WTC11 (cell line): ENCODE measurements at regions not wholly inside any gene's neighbourhood (a gene's known extent, or its start where the extent isn't known, plus 50 kb on each side); places are given as distances from the start of the nearest gene placed in this dataset.

Experiments used
- ATAC-seq: fragments of 200-7000 bp; cut with Tn5 transposase; 2 replicates; pipeline ENCODE4 v1.10.0; 2021; ENCODE audit warnings: mild to moderate bottlenecking, moderate library complexity
- CTCF ChIA-PET: fragments of 300-600 bp; sonication (Branson Sonifier 250); formaldehyde crosslinking; loops from one replicate; lab custom pipeline; 2021; ENCODE audit warnings: antibody characterized with exemption; lab: Charles Lee
- POLR2A ChIA-PET: fragments of 350-600 bp; sonication (Branson Sonifier 250); formaldehyde crosslinking; loops from one replicate; lab custom pipeline; 2021; ENCODE audit warnings: antibody characterized with exemption; lab: Charles Lee
- DNase-seq: peaks from one replicate; pipeline ENCODE4 v3.0.0; 2021; ENCODE audit warnings: low spot score
- H3K27ac Mint-ChIP-seq: 2 replicates; pipeline ENCODE4 v1.8.0; 2021; ENCODE audit warnings: mixed read lengths
- H3K27me3 Mint-ChIP-seq: 2 replicates; pipeline ENCODE4 v1.8.0; 2021; ENCODE audit warnings: low read depth, mild to moderate bottlenecking, moderate library complexity, mixed read lengths
- H3K36me3 Mint-ChIP-seq: 2 replicates; pipeline ENCODE4 v1.8.0; 2021; ENCODE audit warnings: mixed read lengths
- H3K4me1 Mint-ChIP-seq: 2 replicates; pipeline ENCODE4 v1.8.0; 2022; ENCODE audit warnings: mixed read lengths
- H3K4me3 Mint-ChIP-seq: 2 replicates; pipeline ENCODE4 v1.8.0; 2021; ENCODE audit warnings: mild to moderate bottlenecking, moderate library complexity, mixed read lengths
- H3K9me3 Mint-ChIP-seq: 2 replicates; pipeline ENCODE4 v1.8.0; 2021; ENCODE audit warnings: mixed read lengths
- CBFB ChIP-seq: sonication (generic); formaldehyde crosslinking; IDR thresholded peaks from 2 replicates; pipeline ENCODE4 v1.8.1; 2022; ENCODE audit warnings: mild to moderate bottlenecking, low read depth, missing genetic modification reagents
- EMX1 ChIP-seq: fragments of 250-450 bp; sonication (Bioruptor Pico); IDR thresholded peaks from 2 replicates; pipeline ENCODE4 v1.8.0; 2021; ENCODE audit warnings: mild to moderate bottlenecking
- ETV6 ChIP-seq: sonication (generic); formaldehyde crosslinking; IDR thresholded peaks from 2 replicates; pipeline ENCODE4 v1.8.1; 2022; ENCODE audit warnings: mild to moderate bottlenecking, missing genetic modification reagents
- JAZF1 ChIP-seq: fragments of 250-450 bp; sonication (Bioruptor Pico); IDR thresholded peaks from 2 replicates; pipeline ENCODE4 v1.9.0; 2021; ENCODE audit warnings: moderate library complexity, mild to moderate bottlenecking, inconsistent platforms
- JUN ChIP-seq: sonication (generic); formaldehyde crosslinking; IDR thresholded peaks from 2 replicates; pipeline ENCODE4 v1.8.0; 2023; ENCODE audit warnings: mild to moderate bottlenecking, missing genetic modification reagents
- MXD4 ChIP-seq: fragments of 250-450 bp; sonication (Bioruptor Pico); IDR thresholded peaks from 2 replicates; pipeline ENCODE4 v1.8.0; 2021; ENCODE audit warnings: mild to moderate bottlenecking, moderate library complexity, borderline replicate concordance
- NFYB ChIP-seq: sonication (generic); formaldehyde crosslinking; conservative IDR thresholded peaks from 2 replicates; pipeline ENCODE4 v1.8.0; 2022; ENCODE audit warnings: low read depth, missing genetic modification reagents
- PRRX2 ChIP-seq: fragments of 250-450 bp; sonication (Bioruptor Pico); IDR thresholded peaks from 2 replicates; pipeline ENCODE4 v1.8.0; 2021; ENCODE audit warnings: mild to moderate bottlenecking
- RELA ChIP-seq: sonication (generic); formaldehyde crosslinking; IDR thresholded peaks from 2 replicates; pipeline ENCODE4 v1.8.1; 2022; ENCODE audit warnings: missing genetic modification reagents, mild to moderate bottlenecking, borderline replicate concordance
- SOX15 ChIP-seq: fragments of 250-450 bp; sonication (Bioruptor Pico); IDR thresholded peaks from 2 replicates; pipeline ENCODE4 v1.9.0; 2021; ENCODE audit warnings: mild to moderate bottlenecking
- TEAD1 ChIP-seq: sonication (generic); formaldehyde crosslinking; IDR thresholded peaks from 2 replicates; pipeline ENCODE4 v1.8.0; 2022; ENCODE audit warnings: mild to moderate bottlenecking, missing genetic modification reagents
- ZNF138 ChIP-seq: sonication (generic); formaldehyde crosslinking; conservative IDR thresholded peaks from 2 replicates; pipeline ENCODE4 v1.8.1; 2022; ENCODE audit warnings: mild to moderate bottlenecking, moderate library complexity, missing genetic modification reagents
- ZNF232 ChIP-seq: sonication (generic); formaldehyde crosslinking; IDR thresholded peaks from 2 replicates; pipeline ENCODE4 v1.8.0; 2022; ENCODE audit warnings: mild to moderate bottlenecking, missing genetic modification reagents
- ZNF317 ChIP-seq: sonication (generic); formaldehyde crosslinking; IDR thresholded peaks from 2 replicates; pipeline ENCODE4 v1.8.1; 2023; ENCODE audit warnings: low read depth, mild to moderate bottlenecking, moderate library complexity, missing genetic modification reagents, borderline replicate concordance
- TF ChIP-seq, protein P1 (sequence below): sonication (generic); formaldehyde crosslinking; IDR thresholded peaks from 2 replicates; pipeline ENCODE4 v1.8.1; 2022; ENCODE audit warnings: low read depth, mild to moderate bottlenecking, moderate library complexity, missing genetic modification reagents, borderline replicate concordance
- TF ChIP-seq, protein P2 (sequence below): sonication (generic); formaldehyde crosslinking; IDR thresholded peaks from 2 replicates; pipeline ENCODE4 v1.8.0; 2022; ENCODE audit warnings: mild to moderate bottlenecking, missing genetic modification reagents
- TF ChIP-seq, protein P3 (sequence below): sonication (generic); formaldehyde crosslinking; IDR thresholded peaks from 2 replicates; pipeline ENCODE4 v1.8.1; 2023; ENCODE audit warnings: mild to moderate bottlenecking, missing genetic modification reagents
- TF ChIP-seq, protein P4 (sequence below): sonication (generic); formaldehyde crosslinking; IDR thresholded peaks from 2 replicates; pipeline ENCODE4 v1.8.0; 2023; ENCODE audit warnings: mild to moderate bottlenecking, missing genetic modification reagents
- TF ChIP-seq, protein P5 (sequence below): sonication (generic); formaldehyde crosslinking; IDR thresholded peaks from 2 replicates; pipeline ENCODE4 v1.8.1; 2022; ENCODE audit warnings: low read depth, missing genetic modification reagents, borderline replicate concordance
- TF ChIP-seq, protein P6 (sequence below): sonication (generic); formaldehyde crosslinking; IDR thresholded peaks from 2 replicates; pipeline ENCODE4 v1.8.1; 2023; ENCODE audit warnings: mild to moderate bottlenecking, missing genetic modification reagents, borderline replicate concordance
- TF ChIP-seq, protein P7 (sequence below): sonication (generic); formaldehyde crosslinking; IDR thresholded peaks from 2 replicates; pipeline ENCODE4 v1.8.0; 2022; ENCODE audit warnings: mild to moderate bottlenecking, missing genetic modification reagents

DNA sequence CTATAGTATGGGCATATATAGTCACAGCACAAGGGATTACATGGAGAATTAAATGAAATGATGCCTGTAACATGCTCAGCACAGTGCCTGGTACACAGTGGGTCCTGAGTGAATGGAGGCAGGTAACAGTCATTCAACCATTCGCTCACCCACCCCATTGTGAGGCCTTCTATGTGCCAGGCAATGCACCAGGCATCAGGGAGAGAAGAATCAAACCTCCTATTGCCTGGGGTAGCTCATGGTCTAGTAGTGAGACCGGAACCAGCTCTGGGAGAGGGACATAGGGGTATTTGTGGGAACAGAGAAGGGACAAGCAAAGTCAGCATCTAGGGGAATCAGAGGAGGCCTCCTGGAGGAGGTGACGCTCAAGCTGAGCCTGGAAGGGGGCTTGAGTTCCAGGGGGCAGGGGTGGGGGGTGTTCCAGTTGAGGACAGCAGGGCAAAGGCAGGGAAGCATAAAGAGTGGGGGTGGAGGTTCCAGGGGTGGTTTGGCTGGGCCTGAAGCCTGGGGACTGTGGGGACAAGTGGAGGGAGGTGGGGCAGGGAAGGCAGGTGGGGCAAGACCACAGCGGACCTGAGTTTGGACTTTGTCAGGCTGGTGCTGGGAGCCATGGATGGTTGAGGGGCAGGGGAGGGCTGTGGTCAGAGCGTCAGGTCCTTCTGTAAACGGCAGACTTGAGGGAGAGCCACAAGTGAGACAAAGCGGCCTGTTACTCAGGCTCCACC lies 591.6 kb downstream of the PTPRU start:
- POLR2A ChIA-PET, result no interaction called here
- peaks cover 2% of the 10 kb centered on the region; the same call in 1 of the 2 replicates for H3K4me1 Mint-ChIP-seq
- DNase-seq (no peak), ATAC-seq (no peak)
- H3K9me3 Mint-ChIP-seq, result no peaks in the 10 kb centered on the region
- CTCF ChIA-PET, result interaction anchor here (1.7 kb wide), 1 partner anchor 21 kb away, joined by 4 read pairs; no protein-coding TSS in a partner anchor
- TF ChIP-seq, protein P1, sequence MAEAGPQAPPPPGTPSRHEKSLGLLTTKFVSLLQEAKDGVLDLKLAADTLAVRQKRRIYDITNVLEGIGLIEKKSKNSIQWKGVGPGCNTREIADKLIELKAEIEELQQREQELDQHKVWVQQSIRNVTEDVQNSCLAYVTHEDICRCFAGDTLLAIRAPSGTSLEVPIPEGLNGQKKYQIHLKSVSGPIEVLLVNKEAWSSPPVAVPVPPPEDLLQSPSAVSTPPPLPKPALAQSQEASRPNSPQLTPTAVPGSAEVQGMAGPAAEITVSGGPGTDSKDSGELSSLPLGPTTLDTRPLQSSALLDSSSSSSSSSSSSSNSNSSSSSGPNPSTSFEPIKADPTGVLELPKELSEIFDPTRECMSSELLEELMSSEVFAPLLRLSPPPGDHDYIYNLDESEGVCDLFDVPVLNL (CRISPR knock-in tag), result no peak
- TF ChIP-seq ZNF138 (CRISPR knock-in tag), result no peak
- TF ChIP-seq, protein P2, sequence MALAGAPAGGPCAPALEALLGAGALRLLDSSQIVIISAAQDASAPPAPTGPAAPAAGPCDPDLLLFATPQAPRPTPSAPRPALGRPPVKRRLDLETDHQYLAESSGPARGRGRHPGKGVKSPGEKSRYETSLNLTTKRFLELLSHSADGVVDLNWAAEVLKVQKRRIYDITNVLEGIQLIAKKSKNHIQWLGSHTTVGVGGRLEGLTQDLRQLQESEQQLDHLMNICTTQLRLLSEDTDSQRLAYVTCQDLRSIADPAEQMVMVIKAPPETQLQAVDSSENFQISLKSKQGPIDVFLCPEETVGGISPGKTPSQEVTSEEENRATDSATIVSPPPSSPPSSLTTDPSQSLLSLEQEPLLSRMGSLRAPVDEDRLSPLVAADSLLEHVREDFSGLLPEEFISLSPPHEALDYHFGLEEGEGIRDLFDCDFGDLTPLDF, result no peak
- no peak for TF ChIP-seq JUN
- no peak for TF ChIP-seq ZNF317
- TF ChIP-seq EMX1, result no peak
- TF ChIP-seq MXD4 (CRISPR knock-in tag), result no peak
- TF ChIP-seq ETV6 (CRISPR knock-in tag), result no peak
- no peak for TF ChIP-seq NFYB (CRISPR knock-in tag)
- no peaks in the 10 kb centered on the region for H3K36me3 Mint-ChIP-seq
- no peak overlapping the region for H3K4me3 Mint-ChIP-seq
- H3K27me3 Mint-ChIP-seq, result no peaks in the 10 kb centered on the region
- H3K27ac Mint-ChIP-seq, result no peak overlapping the region

DNA sequence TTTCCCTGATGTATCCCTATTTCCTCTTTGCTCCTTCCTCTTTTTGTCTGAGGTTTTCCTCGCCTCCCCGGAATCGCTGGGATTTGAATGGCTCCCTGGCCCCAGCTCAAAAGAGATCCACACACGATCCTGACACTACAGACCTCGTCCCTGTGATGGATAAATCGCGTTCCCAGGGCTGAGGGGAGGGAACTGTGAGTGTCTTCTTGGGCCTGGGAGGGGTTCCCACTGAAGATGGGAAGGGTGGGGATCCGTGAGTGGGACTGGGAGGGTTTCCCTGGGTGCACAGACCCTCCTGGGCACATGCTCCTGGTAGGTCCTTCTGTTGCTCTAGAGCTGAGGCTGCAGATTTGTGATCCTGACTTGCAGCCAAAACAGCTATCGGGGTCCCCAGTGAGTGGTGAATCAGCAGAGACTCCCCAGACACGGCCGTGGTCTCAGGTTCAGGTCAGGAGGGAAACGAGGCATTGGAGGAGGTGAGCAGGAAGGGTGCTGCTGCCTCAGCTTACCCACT lies 591.0 kb downstream of the PTPRU start:
- no peaks in the 10 kb centered on the region for H3K27me3 Mint-ChIP-seq
- H3K4me3 Mint-ChIP-seq, result no peak overlapping the region
- H3K36me3 Mint-ChIP-seq, result no peaks in the 10 kb centered on the region
- CTCF ChIA-PET, result interaction anchor here (1.4 kb wide), 1 partner anchor 34 kb away, joined by 4 read pairs; no protein-coding TSS in a partner anchor
- H3K4me1 Mint-ChIP-seq, result peaks cover 3% of the 10 kb centered on the region
- POLR2A ChIA-PET, result no interaction called here
- no peaks in the 10 kb centered on the region for H3K9me3 Mint-ChIP-seq
- DNase-seq (no peak), ATAC-seq (no peak)
- no peak overlapping the region for H3K27ac Mint-ChIP-seq
- no peak for TF ChIP-seq ZNF138 (CRISPR knock-in tag)
- TF ChIP-seq JAZF1, result no peak
- TF ChIP-seq CBFB (CRISPR knock-in tag), result no peak
- no peak for TF ChIP-seq ZNF232 (CRISPR knock-in tag)
- TF ChIP-seq RELA, result no peak
- no peak for TF ChIP-seq SOX15 (CRISPR knock-in tag)
- TF ChIP-seq TEAD1, result no peak
- TF ChIP-seq, protein P3, sequence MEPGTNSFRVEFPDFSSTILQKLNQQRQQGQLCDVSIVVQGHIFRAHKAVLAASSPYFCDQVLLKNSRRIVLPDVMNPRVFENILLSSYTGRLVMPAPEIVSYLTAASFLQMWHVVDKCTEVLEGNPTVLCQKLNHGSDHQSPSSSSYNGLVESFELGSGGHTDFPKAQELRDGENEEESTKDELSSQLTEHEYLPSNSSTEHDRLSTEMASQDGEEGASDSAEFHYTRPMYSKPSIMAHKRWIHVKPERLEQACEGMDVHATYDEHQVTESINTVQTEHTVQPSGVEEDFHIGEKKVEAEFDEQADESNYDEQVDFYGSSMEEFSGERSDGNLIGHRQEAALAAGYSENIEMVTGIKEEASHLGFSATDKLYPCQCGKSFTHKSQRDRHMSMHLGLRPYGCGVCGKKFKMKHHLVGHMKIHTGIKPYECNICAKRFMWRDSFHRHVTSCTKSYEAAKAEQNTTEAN (CRISPR knock-in tag), result no peak
- TF ChIP-seq PRRX2 (CRISPR knock-in tag), result no peak
- TF ChIP-seq, protein P4, sequence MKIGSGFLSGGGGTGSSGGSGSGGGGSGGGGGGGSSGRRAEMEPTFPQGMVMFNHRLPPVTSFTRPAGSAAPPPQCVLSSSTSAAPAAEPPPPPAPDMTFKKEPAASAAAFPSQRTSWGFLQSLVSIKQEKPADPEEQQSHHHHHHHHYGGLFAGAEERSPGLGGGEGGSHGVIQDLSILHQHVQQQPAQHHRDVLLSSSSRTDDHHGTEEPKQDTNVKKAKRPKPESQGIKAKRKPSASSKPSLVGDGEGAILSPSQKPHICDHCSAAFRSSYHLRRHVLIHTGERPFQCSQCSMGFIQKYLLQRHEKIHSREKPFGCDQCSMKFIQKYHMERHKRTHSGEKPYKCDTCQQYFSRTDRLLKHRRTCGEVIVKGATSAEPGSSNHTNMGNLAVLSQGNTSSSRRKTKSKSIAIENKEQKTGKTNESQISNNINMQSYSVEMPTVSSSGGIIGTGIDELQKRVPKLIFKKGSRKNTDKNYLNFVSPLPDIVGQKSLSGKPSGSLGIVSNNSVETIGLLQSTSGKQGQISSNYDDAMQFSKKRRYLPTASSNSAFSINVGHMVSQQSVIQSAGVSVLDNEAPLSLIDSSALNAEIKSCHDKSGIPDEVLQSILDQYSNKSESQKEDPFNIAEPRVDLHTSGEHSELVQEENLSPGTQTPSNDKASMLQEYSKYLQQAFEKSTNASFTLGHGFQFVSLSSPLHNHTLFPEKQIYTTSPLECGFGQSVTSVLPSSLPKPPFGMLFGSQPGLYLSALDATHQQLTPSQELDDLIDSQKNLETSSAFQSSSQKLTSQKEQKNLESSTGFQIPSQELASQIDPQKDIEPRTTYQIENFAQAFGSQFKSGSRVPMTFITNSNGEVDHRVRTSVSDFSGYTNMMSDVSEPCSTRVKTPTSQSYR, result no peak
- TF ChIP-seq, protein P5, sequence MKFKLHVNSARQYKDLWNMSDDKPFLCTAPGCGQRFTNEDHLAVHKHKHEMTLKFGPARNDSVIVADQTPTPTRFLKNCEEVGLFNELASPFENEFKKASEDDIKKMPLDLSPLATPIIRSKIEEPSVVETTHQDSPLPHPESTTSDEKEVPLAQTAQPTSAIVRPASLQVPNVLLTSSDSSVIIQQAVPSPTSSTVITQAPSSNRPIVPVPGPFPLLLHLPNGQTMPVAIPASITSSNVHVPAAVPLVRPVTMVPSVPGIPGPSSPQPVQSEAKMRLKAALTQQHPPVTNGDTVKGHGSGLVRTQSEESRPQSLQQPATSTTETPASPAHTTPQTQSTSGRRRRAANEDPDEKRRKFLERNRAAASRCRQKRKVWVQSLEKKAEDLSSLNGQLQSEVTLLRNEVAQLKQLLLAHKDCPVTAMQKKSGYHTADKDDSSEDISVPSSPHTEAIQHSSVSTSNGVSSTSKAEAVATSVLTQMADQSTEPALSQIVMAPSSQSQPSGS, result no peak
- TF ChIP-seq, protein P6, sequence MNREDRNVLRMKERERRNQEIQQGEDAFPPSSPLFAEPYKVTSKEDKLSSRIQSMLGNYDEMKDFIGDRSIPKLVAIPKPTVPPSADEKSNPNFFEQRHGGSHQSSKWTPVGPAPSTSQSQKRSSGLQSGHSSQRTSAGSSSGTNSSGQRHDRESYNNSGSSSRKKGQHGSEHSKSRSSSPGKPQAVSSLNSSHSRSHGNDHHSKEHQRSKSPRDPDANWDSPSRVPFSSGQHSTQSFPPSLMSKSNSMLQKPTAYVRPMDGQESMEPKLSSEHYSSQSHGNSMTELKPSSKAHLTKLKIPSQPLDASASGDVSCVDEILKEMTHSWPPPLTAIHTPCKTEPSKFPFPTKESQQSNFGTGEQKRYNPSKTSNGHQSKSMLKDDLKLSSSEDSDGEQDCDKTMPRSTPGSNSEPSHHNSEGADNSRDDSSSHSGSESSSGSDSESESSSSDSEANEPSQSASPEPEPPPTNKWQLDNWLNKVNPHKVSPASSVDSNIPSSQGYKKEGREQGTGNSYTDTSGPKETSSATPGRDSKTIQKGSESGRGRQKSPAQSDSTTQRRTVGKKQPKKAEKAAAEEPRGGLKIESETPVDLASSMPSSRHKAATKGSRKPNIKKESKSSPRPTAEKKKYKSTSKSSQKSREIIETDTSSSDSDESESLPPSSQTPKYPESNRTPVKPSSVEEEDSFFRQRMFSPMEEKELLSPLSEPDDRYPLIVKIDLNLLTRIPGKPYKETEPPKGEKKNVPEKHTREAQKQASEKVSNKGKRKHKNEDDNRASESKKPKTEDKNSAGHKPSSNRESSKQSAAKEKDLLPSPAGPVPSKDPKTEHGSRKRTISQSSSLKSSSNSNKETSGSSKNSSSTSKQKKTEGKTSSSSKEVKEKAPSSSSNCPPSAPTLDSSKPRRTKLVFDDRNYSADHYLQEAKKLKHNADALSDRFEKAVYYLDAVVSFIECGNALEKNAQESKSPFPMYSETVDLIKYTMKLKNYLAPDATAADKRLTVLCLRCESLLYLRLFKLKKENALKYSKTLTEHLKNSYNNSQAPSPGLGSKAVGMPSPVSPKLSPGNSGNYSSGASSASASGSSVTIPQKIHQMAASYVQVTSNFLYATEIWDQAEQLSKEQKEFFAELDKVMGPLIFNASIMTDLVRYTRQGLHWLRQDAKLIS (CRISPR knock-in tag), result no peak
- TF ChIP-seq, protein P7, sequence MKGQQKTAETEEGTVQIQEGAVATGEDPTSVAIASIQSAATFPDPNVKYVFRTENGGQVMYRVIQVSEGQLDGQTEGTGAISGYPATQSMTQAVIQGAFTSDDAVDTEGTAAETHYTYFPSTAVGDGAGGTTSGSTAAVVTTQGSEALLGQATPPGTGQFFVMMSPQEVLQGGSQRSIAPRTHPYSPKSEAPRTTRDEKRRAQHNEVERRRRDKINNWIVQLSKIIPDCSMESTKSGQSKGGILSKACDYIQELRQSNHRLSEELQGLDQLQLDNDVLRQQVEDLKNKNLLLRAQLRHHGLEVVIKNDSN (CRISPR knock-in tag), result no peak
